ENCODE measurements at regions not wholly inside any gene's neighbourhood (a gene's known extent, or its start where the extent isn't known, plus 50 kb on each side); places are given as distances from the start of the nearest gene placed in this dataset.

- H3K27ac ChIP-seq (ENCODE audit: low read depth, low read length) = no peak overlapping the region
Measured at GRCh38 chr12:22855456-22855855, 230.5 kb downstream of the ETNK1 start.

DNA sequence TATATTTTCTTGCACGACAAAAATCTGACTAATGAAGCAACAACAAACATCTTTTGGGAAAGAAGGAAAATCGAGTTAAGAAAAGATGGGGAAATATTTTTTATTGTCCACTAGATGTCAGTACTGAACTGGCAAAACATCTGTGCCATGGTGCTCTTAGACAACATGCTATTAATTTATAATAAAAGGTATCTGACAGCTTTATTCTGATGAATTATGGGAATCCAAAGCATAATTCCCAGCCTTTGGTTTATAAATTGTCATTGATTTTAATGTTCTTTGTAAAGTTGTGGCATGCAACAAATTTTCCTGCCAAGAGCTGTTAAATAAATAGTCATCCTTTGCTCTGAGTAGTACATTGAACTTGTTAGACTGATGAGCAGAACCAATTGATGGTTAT, 231.2 kb downstream of the ETNK1 start:
- H3K9ac ChIP-seq (ENCODE audit: low read depth in 1 of 3, low read length in 3 of 3) = no peak overlapping the region
- H3K4me1 ChIP-seq (ENCODE audit: control insufficient read depth in 3 of 3, insufficient read depth in 3 of 3, low read length in 3 of 3) = no peaks in the 10 kb centered on the region
- H3K27me3 ChIP-seq (ENCODE audit: control insufficient read depth in 3 of 3, insufficient read depth in 3 of 3, low read length in 3 of 3) = peaks cover 0 to 4% (median 0%) of the 10 kb centered on the region in 3 donors
- H3K4me3 ChIP-seq (ENCODE audit: low read length in 3 of 3) = no peak overlapping the region
- H3K9me3 ChIP-seq (ENCODE audit: control insufficient read depth in 3 of 3, low read length in 3 of 3) = no peaks in the 10 kb centered on the region
- H3K27ac ChIP-seq (ENCODE audit: low read depth, low read length) = no peak overlapping the region
- H3K36me3 ChIP-seq (ENCODE audit: control insufficient read depth in 3 of 3, insufficient read depth in 3 of 3, low read length in 3 of 3) = no peaks in the 10 kb centered on the region

More at GRCh38 chr12:22855456-22855855, 230.5 kb downstream of the ETNK1 start:
- Histone ChIP-seq H3K27me3 (ENCODE audit: control insufficient read depth in 3 of 3, insufficient read depth in 3 of 3, low read length in 3 of 3) (peaks cover 0 to 4% (median 0%) of the 10 kb centered on the region in 3 donors), H3K9me3 (ENCODE audit: control insufficient read depth in 3 of 3, low read length in 3 of 3) (no peaks in the 10 kb centered on the region), H3K4me3 (ENCODE audit: low read length in 3 of 3) (no peak overlapping the region), H3K9ac (ENCODE audit: low read depth in 1 of 3, low read length in 3 of 3) (no peak overlapping the region), H3K36me3 (ENCODE audit: control insufficient read depth in 3 of 3, insufficient read depth in 3 of 3, low read length in 3 of 3) (no peaks in the 10 kb centered on the region), H3K4me1 (ENCODE audit: control insufficient read depth in 3 of 3, insufficient read depth in 3 of 3, low read length in 3 of 3) (no peaks in the 10 kb centered on the region)

GRCh38 chr12:22858849-22859570, 234.0 kb downstream of the ETNK1 start:
- Histone ChIP-seq H3K9me3 (ENCODE audit: control insufficient read depth in 3 of 3, low read length in 3 of 3) (no peaks in the 10 kb centered on the region), H3K4me1 (ENCODE audit: control insufficient read depth in 3 of 3, insufficient read depth in 3 of 3, low read length in 3 of 3) (no peaks in the 10 kb centered on the region), H3K27me3 (ENCODE audit: control insufficient read depth in 3 of 3, insufficient read depth in 3 of 3, low read length in 3 of 3) (peaks cover 0 to 4% (median 0%) of the 10 kb centered on the region in 3 donors), H3K27ac (ENCODE audit: low read depth, low read length) (no peak overlapping the region), H3K4me3 (ENCODE audit: low read length in 3 of 3) (no peak overlapping the region), H3K9ac (ENCODE audit: low read depth in 1 of 3, low read length in 3 of 3) (no peak overlapping the region), H3K36me3 (ENCODE audit: control insufficient read depth in 3 of 3, insufficient read depth in 3 of 3, low read length in 3 of 3) (no peaks in the 10 kb centered on the region)

DNA sequence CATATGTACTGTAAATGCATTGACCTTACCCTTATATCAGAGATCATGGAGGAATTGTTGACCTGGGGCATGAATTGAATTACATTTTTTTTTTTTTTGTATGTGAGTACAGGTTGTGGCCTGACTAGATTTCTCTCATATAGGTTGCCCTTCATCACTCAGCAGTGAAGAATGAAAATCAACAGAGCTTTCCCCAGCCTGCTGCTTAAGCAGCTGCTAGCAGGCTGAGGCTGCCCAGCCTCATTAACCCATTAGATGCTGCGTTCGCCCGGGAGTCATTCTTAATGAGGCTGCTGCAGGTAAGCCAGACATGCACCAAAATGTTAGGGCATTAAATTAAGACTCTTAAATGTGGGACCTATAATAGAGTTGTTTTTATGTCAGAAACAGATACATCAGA, 236.0 kb downstream of the ETNK1 start:
- Histone ChIP-seq H3K4me3 (ENCODE audit: low read length in 3 of 3) (no peak overlapping the region), H3K9ac (ENCODE audit: low read depth in 1 of 3, low read length in 3 of 3) (no peak overlapping the region), H3K9me3 (ENCODE audit: control insufficient read depth in 3 of 3, low read length in 3 of 3) (no peaks in the 10 kb centered on the region), H3K4me1 (ENCODE audit: control insufficient read depth in 3 of 3, insufficient read depth in 3 of 3, low read length in 3 of 3) (no peaks in the 10 kb centered on the region), H3K27ac (ENCODE audit: low read depth, low read length) (no peak overlapping the region), H3K27me3 (ENCODE audit: control insufficient read depth in 3 of 3, insufficient read depth in 3 of 3, low read length in 3 of 3) (peaks cover 0 to 4% (median 0%) of the 10 kb centered on the region in 3 donors), H3K36me3 (ENCODE audit: control insufficient read depth in 3 of 3, insufficient read depth in 3 of 3, low read length in 3 of 3) (no peaks in the 10 kb centered on the region)

DNA sequence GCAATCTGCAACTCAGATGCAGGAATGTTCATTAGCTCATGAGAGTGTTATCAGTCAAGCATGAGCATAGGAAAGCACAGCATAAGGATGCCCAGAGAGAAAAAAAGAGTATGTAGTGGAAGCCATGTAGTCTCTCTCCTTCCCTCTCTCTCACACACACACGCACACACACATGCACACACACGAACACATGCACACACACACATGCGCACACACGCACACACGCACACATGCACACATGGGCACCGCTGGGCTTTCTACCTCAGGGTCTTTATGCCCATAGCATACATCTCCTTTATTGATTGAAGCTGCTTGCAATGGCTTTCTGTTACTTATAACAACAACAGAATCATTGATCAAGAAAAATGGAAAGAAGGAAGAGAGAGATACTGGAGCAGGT, 240.9 kb downstream of the ETNK1 start:
- Histone ChIP-seq H3K36me3 (ENCODE audit: control insufficient read depth in 3 of 3, insufficient read depth in 3 of 3, low read length in 3 of 3) (no peaks in the 10 kb centered on the region), H3K9ac (ENCODE audit: low read depth in 1 of 3, low read length in 3 of 3) (no peak overlapping the region), H3K9me3 (ENCODE audit: control insufficient read depth in 3 of 3, low read length in 3 of 3) (no peaks in the 10 kb centered on the region), H3K4me3 (ENCODE audit: low read length in 3 of 3) (no peak overlapping the region), H3K27ac (ENCODE audit: low read depth, low read length) (no peak overlapping the region), H3K27me3 (ENCODE audit: control insufficient read depth in 3 of 3, insufficient read depth in 3 of 3, low read length in 3 of 3) (no peaks in the 10 kb centered on the region), H3K4me1 (ENCODE audit: control insufficient read depth in 3 of 3, insufficient read depth in 3 of 3, low read length in 3 of 3) (no peaks in the 10 kb centered on the region)

DNA sequence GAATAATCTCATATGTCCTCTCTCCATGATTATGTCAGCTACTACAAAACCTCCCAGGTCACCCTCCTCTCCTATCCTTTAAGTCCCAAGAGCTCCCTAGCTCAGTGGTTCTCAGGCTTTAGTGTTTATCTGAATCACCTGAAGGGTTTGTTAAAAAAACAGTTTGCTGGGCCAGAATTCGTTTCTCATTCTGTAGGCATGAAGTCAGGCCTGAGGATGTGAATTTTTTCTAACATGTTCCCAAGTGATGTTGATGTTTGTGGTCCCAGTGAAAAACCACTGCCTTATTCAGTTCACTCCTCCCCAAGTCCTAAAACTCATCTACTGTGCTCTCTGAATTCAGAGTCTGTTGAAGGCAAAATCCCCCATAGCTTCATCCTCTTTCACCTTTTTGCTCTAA, 241.4 kb downstream of the ETNK1 start:
- Histone ChIP-seq H3K9ac (ENCODE audit: low read depth in 1 of 3, low read length in 3 of 3) (no peak overlapping the region), H3K27me3 (ENCODE audit: control insufficient read depth in 3 of 3, insufficient read depth in 3 of 3, low read length in 3 of 3) (no peaks in the 10 kb centered on the region), H3K4me3 (ENCODE audit: low read length in 3 of 3) (no peak overlapping the region), H3K27ac (ENCODE audit: low read depth, low read length) (no peak overlapping the region), H3K4me1 (ENCODE audit: control insufficient read depth in 3 of 3, insufficient read depth in 3 of 3, low read length in 3 of 3) (no peaks in the 10 kb centered on the region), H3K36me3 (ENCODE audit: control insufficient read depth in 3 of 3, insufficient read depth in 3 of 3, low read length in 3 of 3) (no peaks in the 10 kb centered on the region), H3K9me3 (ENCODE audit: control insufficient read depth in 3 of 3, low read length in 3 of 3) (no peaks in the 10 kb centered on the region)

DNA sequence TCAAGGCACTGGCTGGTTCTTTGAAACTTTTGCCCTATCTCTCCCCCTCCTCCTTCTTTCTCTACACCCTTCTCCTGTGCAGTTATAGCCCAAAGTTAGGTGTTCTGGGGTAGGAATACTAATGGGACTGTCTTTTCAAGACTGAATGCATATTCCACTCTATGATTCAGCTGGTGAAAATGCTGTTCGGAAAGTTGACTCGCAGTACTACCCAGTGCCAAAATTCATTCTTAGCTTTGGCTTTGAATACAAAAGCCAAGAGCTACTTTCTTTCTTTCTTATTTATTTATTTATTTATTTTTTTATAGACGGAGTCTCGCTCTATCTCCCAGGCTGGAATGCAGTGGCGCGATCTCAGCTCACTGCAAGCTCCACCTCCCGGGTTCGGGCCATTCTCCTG, 249.2 kb downstream of the ETNK1 start:
- no peaks in the 10 kb centered on the region for H3K4me1 ChIP-seq (ENCODE audit: control insufficient read depth in 3 of 3, insufficient read depth in 3 of 3, low read length in 3 of 3)
- no peaks in the 10 kb centered on the region for H3K36me3 ChIP-seq (ENCODE audit: control insufficient read depth in 3 of 3, insufficient read depth in 3 of 3, low read length in 3 of 3)
- no peak overlapping the region for H3K27ac ChIP-seq (ENCODE audit: low read depth, low read length)
- no peak overlapping the region for H3K4me3 ChIP-seq (ENCODE audit: low read length in 3 of 3)
- H3K27me3 ChIP-seq (ENCODE audit: control insufficient read depth in 3 of 3, insufficient read depth in 3 of 3, low read length in 3 of 3) = no peaks in the 10 kb centered on the region
- no peaks in the 10 kb centered on the region for H3K9me3 ChIP-seq (ENCODE audit: control insufficient read depth in 3 of 3, low read length in 3 of 3)
- H3K9ac ChIP-seq (ENCODE audit: low read depth in 1 of 3, low read length in 3 of 3) = no peak overlapping the region

DNA sequence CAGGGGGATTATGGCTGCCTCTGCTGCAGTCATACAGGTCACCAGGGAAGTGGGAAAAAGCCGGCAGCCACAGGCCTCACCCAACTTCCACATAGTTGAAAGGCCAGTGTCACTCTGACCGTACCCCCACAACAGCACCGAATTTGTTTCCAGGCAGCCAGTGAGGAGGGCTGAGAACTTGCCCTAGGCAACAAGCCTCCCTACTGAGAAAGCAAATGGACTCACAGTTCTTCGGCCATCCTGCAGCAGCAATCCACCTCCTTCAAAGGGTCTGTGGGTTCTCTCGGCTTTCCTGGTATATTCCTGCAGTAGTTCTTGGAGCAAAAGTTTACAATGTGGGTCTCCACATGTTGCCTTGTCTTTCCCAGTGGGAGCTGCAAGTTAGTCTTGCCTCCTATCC, 251.3 kb downstream of the ETNK1 start:
- Histone ChIP-seq H3K27ac (ENCODE audit: low read depth, low read length) (no peak overlapping the region), H3K36me3 (ENCODE audit: control insufficient read depth in 3 of 3, insufficient read depth in 3 of 3, low read length in 3 of 3) (no peaks in the 10 kb centered on the region), H3K27me3 (ENCODE audit: control insufficient read depth in 3 of 3, insufficient read depth in 3 of 3, low read length in 3 of 3) (no peaks in the 10 kb centered on the region), H3K4me1 (ENCODE audit: control insufficient read depth in 3 of 3, insufficient read depth in 3 of 3, low read length in 3 of 3) (no peaks in the 10 kb centered on the region), H3K9me3 (ENCODE audit: control insufficient read depth in 3 of 3, low read length in 3 of 3) (no peaks in the 10 kb centered on the region), H3K4me3 (ENCODE audit: low read length in 3 of 3) (no peak overlapping the region), H3K9ac (ENCODE audit: low read depth in 1 of 3, low read length in 3 of 3) (no peak overlapping the region)

DNA sequence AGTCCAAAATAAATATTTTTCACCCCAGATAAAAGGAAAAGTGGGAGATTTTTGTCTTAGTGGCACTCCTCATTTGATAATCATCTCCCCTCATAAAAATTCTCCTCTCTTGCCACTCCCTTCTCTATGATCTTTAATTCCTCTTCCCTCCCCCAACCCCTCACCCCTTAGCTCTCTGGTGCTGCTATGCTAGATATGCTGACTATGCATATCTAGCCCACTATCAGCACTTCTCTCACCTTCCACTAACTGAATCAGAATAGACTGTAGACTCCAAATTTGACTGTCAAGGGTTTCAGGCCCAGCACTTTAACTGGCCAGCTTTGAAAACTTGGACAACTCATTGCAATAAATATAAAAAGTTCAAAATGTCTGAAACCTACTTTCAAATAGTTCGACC, 254.2 kb downstream of the ETNK1 start:
- no peaks in the 10 kb centered on the region for H3K4me1 ChIP-seq (ENCODE audit: control insufficient read depth in 3 of 3, insufficient read depth in 3 of 3, low read length in 3 of 3)
- H3K27ac ChIP-seq (ENCODE audit: low read depth, low read length) = no peak overlapping the region
- H3K9ac ChIP-seq (ENCODE audit: low read depth in 1 of 3, low read length in 3 of 3) = no peak overlapping the region
- no peaks in the 10 kb centered on the region for H3K27me3 ChIP-seq (ENCODE audit: control insufficient read depth in 3 of 3, insufficient read depth in 3 of 3, low read length in 3 of 3)
- no peaks in the 10 kb centered on the region for H3K36me3 ChIP-seq (ENCODE audit: control insufficient read depth in 3 of 3, insufficient read depth in 3 of 3, low read length in 3 of 3)
- H3K4me3 ChIP-seq (ENCODE audit: low read length in 3 of 3) = no peak overlapping the region
- no peaks in the 10 kb centered on the region for H3K9me3 ChIP-seq (ENCODE audit: control insufficient read depth in 3 of 3, low read length in 3 of 3)

GRCh38 chr12:22880331-22880730, 255.4 kb downstream of the ETNK1 start:
- Histone ChIP-seq H3K27me3 (ENCODE audit: control insufficient read depth in 3 of 3, insufficient read depth in 3 of 3, low read length in 3 of 3) (no peaks in the 10 kb centered on the region), H3K9me3 (ENCODE audit: control insufficient read depth in 3 of 3, low read length in 3 of 3) (no peaks in the 10 kb centered on the region), H3K36me3 (ENCODE audit: control insufficient read depth in 3 of 3, insufficient read depth in 3 of 3, low read length in 3 of 3) (no peaks in the 10 kb centered on the region), H3K9ac (ENCODE audit: low read depth in 1 of 3, low read length in 3 of 3) (no peak overlapping the region), H3K27ac (ENCODE audit: low read depth, low read length) (no peak overlapping the region), H3K4me3 (ENCODE audit: low read length in 3 of 3) (no peak overlapping the region), H3K4me1 (ENCODE audit: control insufficient read depth in 3 of 3, insufficient read depth in 3 of 3, low read length in 3 of 3) (no peaks in the 10 kb centered on the region)
